LNCaP clone FGC (cell line): ENCODE measurements at regions not wholly inside any gene's neighbourhood (a gene's known extent, or its start where the extent isn't known, plus 50 kb on each side); places are given as distances from the start of the nearest gene placed in this dataset.

ENCODE experiments used
- DNase-seq: peaks from one replicate; pipeline ENCODE4 v3.0.0-alpha.2; 2011; ENCODE audit warnings: low read depth
- H3K4me3 ChIP-seq: 2 replicates; pipeline ENCODE4 v1.5.1; 2011; ENCODE audit warnings: mild to moderate bottlenecking, low read depth, low read length, control low read depth
- CTCF ChIP-seq: IDR thresholded peaks from 2 replicates; pipeline ENCODE4 v1.5.1; 2012; ENCODE audit warnings: mild to moderate bottlenecking; ENCODE audit not compliant: control insufficient read depth, insufficient read depth; ENCODE audit errors: extremely low read depth

- no peak for DNase-seq
- H3K4me3 ChIP-seq = no peak overlapping the region
Measured at GRCh38 chr12:27382924-27383323, 50.3 kb downstream of the BMAL2 start.

GRCh38 chr12:27383429-27384260, 51.0 kb downstream of the BMAL2 start:
- DNase-seq = peak; percentile 49

More at GRCh38 chr12:27382924-27383323, 50.3 kb downstream of the BMAL2 start:
- TF ChIP-seq CTCF = no peak

GRCh38 chr12:27384261-27384590, 51.6 kb downstream of the BMAL2 start:
- no peak for DNase-seq
- no peak overlapping the region for H3K4me3 ChIP-seq
- TF ChIP-seq CTCF = no peak

More at GRCh38 chr12:27383429-27384260, 51.0 kb downstream of the BMAL2 start:
- no peak overlapping the region for H3K4me3 ChIP-seq
- peak; percentile 86 for TF ChIP-seq CTCF

GRCh38 chr12:27385766-27386564, 53.3 kb downstream of the BMAL2 start:
- H3K4me3 ChIP-seq = no peak overlapping the region
- no peak for TF ChIP-seq CTCF
- DNase-seq = no peak

- no peak for DNase-seq
- TF ChIP-seq CTCF = no peak
- H3K4me3 ChIP-seq = no peak overlapping the region
Measured at GRCh38 chr12:27387473-27387872, 54.8 kb downstream of the BMAL2 start.

GRCh38 chr12:27388650-27389049, 56.0 kb downstream of the BMAL2 start:
- no peak overlapping the region for H3K4me3 ChIP-seq
- no peak for DNase-seq
- TF ChIP-seq CTCF = no peak

- H3K4me3 ChIP-seq = no peak overlapping the region
- TF ChIP-seq CTCF = no peak
- no peak for DNase-seq
Measured at GRCh38 chr12:27394676-27395075, 51.9 kb upstream of the SMCO2 start.
